KOPT-K1 (cell line): ENCODE measurements at regions not wholly inside any gene's neighbourhood (a gene's known extent, or its start where the extent isn't known, plus 50 kb on each side); places are given as distances from the start of the nearest gene placed in this dataset.
"Not testable (repeated sequence)": the region's sequence is repeated elsewhere in the genome, so short reads cannot be mapped to it uniquely, and the experiment has no call there.

Experiments
- H3K27ac ChIP-seq: fragments of 200-600 bp; sonication (generic); 2 replicates; pipeline ENCODE4 v1.5.1; 2016; ENCODE audit warnings: antibody characterized with exemption, mild to moderate bottlenecking, low read depth, low read length; ENCODE audit not compliant: poor library complexity, severe bottlenecking
- H3K36me3 ChIP-seq: fragments of 200-600 bp; sonication (generic); 2 replicates; pipeline ENCODE4 v1.5.1; 2017; ENCODE audit warnings: antibody characterized with exemption, mild to moderate bottlenecking, low read length, moderate library complexity; ENCODE audit not compliant: insufficient read depth
- H3K9me3 ChIP-seq: fragments of 200-600 bp; sonication (generic); 2 replicates; pipeline ENCODE4 v1.5.1; 2017; ENCODE audit warnings: antibody characterized with exemption, low read length, mild to moderate bottlenecking; ENCODE audit not compliant: insufficient read depth, poor library complexity, severe bottlenecking

DNA sequence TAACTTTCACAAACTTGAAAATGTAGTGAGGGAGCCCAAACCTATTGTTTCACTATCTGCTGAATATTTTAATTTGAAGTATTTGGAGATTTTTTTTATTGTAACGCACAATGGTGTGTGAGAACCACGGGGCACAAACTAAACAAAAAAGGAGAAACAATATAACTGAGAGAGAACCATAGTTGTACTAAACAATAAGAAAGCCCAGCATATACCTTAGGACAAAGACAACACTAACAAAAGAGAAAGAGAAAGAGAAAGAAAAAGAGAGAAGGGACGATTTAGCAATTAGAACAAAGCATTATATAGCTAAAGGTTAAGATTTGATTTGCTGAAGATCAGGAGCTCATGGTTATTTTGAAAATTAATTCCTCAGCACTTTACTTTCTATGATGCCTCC lies 906.0 kb upstream of the NXPH2 start:
- Histone ChIP-seq H3K27ac (no peak overlapping the region), H3K9me3 (no peaks in the 10 kb centered on the region), H3K36me3 (no peaks in the 10 kb centered on the region)

DNA sequence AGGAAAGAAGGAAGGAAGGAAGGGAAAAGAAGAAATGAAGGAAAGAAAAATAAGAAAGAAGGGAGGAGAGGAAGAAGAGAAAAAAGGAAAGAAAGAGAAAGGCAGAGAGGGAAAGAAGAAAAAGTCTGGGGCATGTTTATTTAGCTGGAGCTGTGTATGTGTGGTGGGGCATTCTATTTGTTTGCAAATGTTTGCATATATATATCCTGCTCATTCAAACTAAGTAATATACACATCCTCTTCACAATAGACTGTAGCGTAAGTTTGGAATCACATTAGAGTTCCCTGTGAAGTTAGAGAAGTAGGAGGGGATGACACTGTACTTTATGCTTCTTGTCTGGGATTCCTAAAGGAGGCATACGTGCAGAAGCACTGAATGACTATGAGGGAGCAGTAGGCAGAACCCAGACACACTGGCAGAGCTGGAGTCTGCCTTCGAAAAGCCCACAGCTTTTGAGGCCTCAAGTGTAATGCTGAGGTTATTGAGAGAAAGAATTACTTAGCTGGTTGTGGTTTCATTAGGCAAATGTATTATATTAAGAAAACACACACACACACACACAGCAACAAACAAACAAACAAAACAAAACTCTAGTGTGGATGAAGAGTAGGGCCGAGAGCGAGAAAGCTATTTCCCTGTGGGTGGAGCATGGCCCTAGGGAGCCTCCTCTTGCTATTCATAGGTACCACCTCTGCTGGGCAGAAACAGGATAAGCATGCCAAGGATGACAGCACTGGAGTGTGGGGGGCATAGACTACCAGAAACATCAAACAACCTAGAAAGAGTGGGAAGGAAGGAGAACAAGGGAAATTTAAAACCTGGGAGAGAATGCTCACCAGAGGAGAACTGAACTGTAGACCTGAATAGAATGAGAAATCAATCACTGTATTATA lies 905.1 kb upstream of the NXPH2 start:
- no peaks in the 10 kb centered on the region for H3K36me3 ChIP-seq

DNA sequence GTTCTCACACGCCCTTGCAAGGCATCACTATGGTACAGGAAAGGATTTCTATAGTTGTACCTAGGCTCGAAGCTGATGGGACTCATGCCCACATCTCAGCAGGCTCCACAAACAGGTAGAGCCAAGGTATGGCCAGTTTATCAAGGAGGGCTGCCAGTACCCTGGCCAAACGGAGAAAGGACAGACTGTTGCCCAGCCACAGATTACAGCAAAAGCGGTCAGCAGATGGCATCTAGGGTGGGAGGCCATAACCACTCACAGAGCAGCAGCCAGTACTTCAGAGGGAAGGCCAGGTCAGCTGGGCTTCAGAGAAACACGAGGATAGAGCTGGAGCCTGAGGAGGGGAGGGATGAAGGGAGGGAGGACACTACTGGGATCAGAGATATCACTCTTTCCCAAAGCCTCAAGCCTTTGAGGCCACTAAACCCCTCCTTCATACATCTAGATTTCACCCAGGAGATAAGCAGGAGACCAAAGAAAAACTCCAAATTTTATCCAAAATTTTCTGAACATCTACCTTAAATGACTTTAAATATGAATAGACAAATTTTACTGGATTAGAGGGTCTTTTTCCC lies 904.2 kb upstream of the NXPH2 start:
- Histone ChIP-seq H3K27ac (no peak overlapping the region), H3K36me3 (no peaks in the 10 kb centered on the region), H3K9me3 (no peaks in the 10 kb centered on the region)

More for the DNA sequence above, 905.1 kb upstream of the NXPH2 start:
- Histone ChIP-seq H3K9me3 (no peaks in the 10 kb centered on the region), H3K27ac (no peak overlapping the region)

GRCh38 chr2:139674577-139674976 lies 894.4 kb upstream of the NXPH2 start:
- no peak overlapping the region for H3K27ac ChIP-seq

GRCh38 chr2:139673447-139673846 lies 893.3 kb upstream of the NXPH2 start:
- H3K36me3 ChIP-seq, H3K9me3 ChIP-seq, H3K27ac ChIP-seq: not testable (repeated sequence)

More at GRCh38 chr2:139674577-139674976, 894.4 kb upstream of the NXPH2 start:
- no peaks in the 10 kb centered on the region for H3K9me3 ChIP-seq
- no peaks in the 10 kb centered on the region for H3K36me3 ChIP-seq

- Histone ChIP-seq H3K9me3 (no peaks in the 10 kb centered on the region), H3K27ac (no peak overlapping the region), H3K36me3 (no peaks in the 10 kb centered on the region)
These were observed 889.5 kb upstream of the NXPH2 start for GRCh38 chr2:139669675-139670074.

GRCh38 chr2:139652385-139652784 lies 872.2 kb upstream of the NXPH2 start:
- no peaks in the 10 kb centered on the region for H3K9me3 ChIP-seq
- no peaks in the 10 kb centered on the region for H3K36me3 ChIP-seq
- no peak overlapping the region for H3K27ac ChIP-seq

GRCh38 chr2:139645617-139646016 lies 865.4 kb upstream of the NXPH2 start:
- Histone ChIP-seq H3K27ac (no peak overlapping the region), H3K9me3 (no peaks in the 10 kb centered on the region), H3K36me3 (no peaks in the 10 kb centered on the region)

DNA sequence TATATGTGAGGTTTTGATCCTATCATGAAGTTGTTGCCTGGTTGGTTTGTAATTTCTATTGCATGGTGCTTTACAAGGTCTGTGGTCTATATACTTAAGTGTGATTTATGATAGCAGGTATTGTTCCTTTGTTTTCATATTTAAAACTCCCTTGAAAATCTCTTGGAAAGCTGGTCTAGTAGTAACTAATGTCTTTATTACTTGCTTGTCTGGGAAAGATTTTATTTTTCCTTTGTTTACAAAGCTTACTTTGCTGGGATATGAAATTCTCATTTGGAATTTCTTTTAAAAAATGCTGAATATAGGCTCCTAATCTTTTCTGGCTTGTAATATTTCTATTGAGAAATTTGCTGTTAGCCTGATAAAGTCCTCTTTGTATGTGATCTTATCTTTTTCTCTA lies 862.9 kb upstream of the NXPH2 start:
- Histone ChIP-seq H3K27ac (no peak overlapping the region), H3K9me3 (no peaks in the 10 kb centered on the region), H3K36me3 (no peaks in the 10 kb centered on the region)

DNA sequence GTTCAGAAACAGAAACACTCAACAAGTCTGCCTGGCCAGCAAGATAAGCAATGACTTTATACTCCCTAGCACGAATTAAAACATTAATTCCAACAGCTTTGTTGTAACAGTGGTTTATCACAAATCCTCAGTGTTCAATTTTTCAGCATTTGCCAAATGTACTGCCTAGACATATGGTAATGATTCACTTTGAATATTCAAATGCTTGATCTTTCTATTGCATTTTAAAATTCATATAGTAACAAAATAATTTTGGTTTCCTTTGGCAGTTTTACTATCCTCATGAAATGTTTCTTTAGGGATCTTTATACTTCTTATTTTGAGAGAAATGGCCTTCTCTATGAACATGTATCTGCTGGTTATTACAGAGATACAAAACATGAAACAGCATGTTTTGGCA lies 851.8 kb upstream of the NXPH2 start:
- Histone ChIP-seq H3K36me3 (no peaks in the 10 kb centered on the region), H3K9me3 (no peaks in the 10 kb centered on the region), H3K27ac (no peak overlapping the region)

DNA sequence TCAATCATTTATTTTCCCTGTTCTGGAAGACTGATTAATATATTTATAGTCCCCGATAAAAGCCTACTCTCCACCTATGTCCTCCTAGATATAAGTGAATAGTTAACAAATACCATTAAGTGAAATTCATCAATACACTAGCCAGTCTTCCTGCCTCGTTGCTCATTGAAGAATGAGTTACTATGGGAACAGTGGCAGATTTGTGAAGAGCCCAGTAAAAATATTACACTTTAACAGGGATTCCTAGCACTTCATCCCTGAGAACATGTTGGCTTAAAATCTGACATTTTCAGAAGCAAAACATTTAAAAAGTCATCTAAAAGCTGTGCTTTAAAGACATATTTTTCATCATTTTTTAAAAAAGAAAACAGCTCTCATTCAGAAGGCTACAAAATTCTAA lies 848.7 kb upstream of the NXPH2 start:
- Histone ChIP-seq H3K36me3 (no peaks in the 10 kb centered on the region), H3K9me3 (no peaks in the 10 kb centered on the region), H3K27ac (no peak overlapping the region)

DNA sequence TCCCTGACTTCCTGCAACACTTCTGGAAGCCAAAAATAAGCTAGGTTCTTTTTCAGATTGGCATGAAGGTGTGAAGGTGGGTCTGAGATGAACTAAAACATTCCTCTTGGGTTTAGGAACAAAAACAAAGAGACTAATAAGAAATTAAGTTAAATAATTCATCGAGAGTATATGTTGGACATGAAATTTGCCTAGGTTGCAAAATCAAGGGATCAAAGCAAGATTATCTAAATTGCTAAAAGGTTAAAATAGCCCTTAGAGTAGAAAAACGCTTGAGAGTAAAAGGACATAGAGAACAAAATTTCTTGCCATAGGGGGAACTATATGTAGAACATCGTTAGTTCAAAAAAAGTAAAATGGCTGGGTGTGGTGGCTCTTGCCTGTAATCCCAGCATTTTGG lies 845.9 kb upstream of the NXPH2 start:
- Histone ChIP-seq H3K36me3 (no peaks in the 10 kb centered on the region), H3K9me3 (no peaks in the 10 kb centered on the region), H3K27ac (no peak overlapping the region)

GRCh38 chr2:139622691-139623090 lies 842.5 kb upstream of the NXPH2 start:
- Histone ChIP-seq H3K36me3 (no peaks in the 10 kb centered on the region), H3K27ac (no peak overlapping the region), H3K9me3 (no peaks in the 10 kb centered on the region)

GRCh38 chr2:139617747-139618146 lies 837.6 kb upstream of the NXPH2 start:
- H3K36me3 ChIP-seq, result no peaks in the 10 kb centered on the region
- no peak overlapping the region for H3K27ac ChIP-seq
- no peaks in the 10 kb centered on the region for H3K9me3 ChIP-seq

GRCh38 chr2:139613264-139613663 lies 833.1 kb upstream of the NXPH2 start:
- H3K36me3 ChIP-seq, result no peaks in the 10 kb centered on the region
- no peak overlapping the region for H3K27ac ChIP-seq
- peaks cover 6% of the 10 kb centered on the region for H3K9me3 ChIP-seq

- H3K9me3 ChIP-seq, result peaks cover 6% of the 10 kb centered on the region
- H3K27ac ChIP-seq, result no peak overlapping the region
- no peaks in the 10 kb centered on the region for H3K36me3 ChIP-seq
These were observed 830.3 kb upstream of the NXPH2 start for GRCh38 chr2:139610512-139610911.
